IPS DF 6.9 (cell line): ENCODE measurements at regions not wholly inside any gene's neighbourhood (a gene's known extent, or its start where the extent isn't known, plus 50 kb on each side); places are given as distances from the start of the nearest gene placed in this dataset.
"Not testable (repeated sequence)": the region's sequence is repeated elsewhere in the genome, so short reads cannot be mapped to it uniquely, and the experiment has no call there.

ENCODE experiments used
- DNase-seq: peaks from one replicate; pipeline ENCODE4 v3.0.0-alpha.2; 2013; ENCODE audit warnings: low read depth, low spot score
- H3K27ac ChIP-seq: one replicate; pipeline ENCODE4 v1.5.1; 2013; ENCODE audit warnings: low read length, control low read depth
- H3K27me3 ChIP-seq: 2 replicates; pipeline ENCODE4 v1.6.1; 2013; ENCODE audit warnings: mild to moderate bottlenecking, low read length; ENCODE audit not compliant: control insufficient read depth, insufficient read depth
- H3K36me3 ChIP-seq: 2 replicates; pipeline ENCODE4 v1.6.1; 2013; ENCODE audit warnings: low read length; ENCODE audit not compliant: control insufficient read depth, insufficient read depth
- H3K4me1 ChIP-seq: 2 replicates; pipeline ENCODE4 v1.6.1; 2013; ENCODE audit warnings: low read length; ENCODE audit not compliant: control insufficient read depth, insufficient read depth
- H3K4me3 ChIP-seq: 2 replicates; pipeline ENCODE4 v1.5.1; 2013; ENCODE audit warnings: mild to moderate bottlenecking, low read length
- H3K9me3 ChIP-seq: 2 replicates; pipeline ENCODE4 v1.6.1; 2013; ENCODE audit warnings: low read length, inconsistent platforms; ENCODE audit not compliant: control insufficient read depth, insufficient read depth
- WGBS: extraction: QIAGEN DNeasy Blood & Tissue Kit; methylation state at CpG from one replicate; pipeline ENCODE4 v1.1.7; 2013; ENCODE audit warnings: mixed read lengths, missing lambda C conversion rate; ENCODE audit not compliant: insufficient read length, insufficient coverage; 5-methylcytosine and 5-hydroxymethylcytosine counted together

DNA sequence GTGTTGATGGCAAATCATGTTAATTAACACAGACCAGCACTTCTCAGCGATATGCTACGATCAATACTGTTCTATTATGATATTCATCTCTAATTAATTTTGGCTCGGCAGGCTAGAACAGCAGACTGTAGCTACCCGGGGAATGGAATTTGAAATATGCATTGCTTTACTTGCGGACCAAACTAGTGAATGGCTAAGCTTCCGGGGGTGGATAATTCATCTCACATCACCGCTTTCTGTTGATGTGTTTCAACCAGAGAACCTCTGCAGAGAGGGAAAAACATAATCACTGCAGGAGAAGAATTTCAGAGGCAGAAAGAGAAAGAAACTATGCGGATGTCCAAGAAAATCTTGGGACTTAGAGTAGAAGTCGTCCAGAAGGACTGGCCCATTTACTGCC lies 490.9 kb downstream of the STK39 start:
- Histone ChIP-seq H3K4me3 (no peak overlapping the region), H3K27me3 (no peaks in the 10 kb centered on the region), H3K27ac (no peak overlapping the region), H3K9me3 (no peaks in the 10 kb centered on the region), H3K4me1 (peaks cover 7% of the 10 kb centered on the region; the same call in 1 of the 2 replicates), H3K36me3 (no peaks in the 10 kb centered on the region)
- no peak for DNase-seq
- WGBS = no CpG with 5 or more reads among the region's 9 CpGs

DNA sequence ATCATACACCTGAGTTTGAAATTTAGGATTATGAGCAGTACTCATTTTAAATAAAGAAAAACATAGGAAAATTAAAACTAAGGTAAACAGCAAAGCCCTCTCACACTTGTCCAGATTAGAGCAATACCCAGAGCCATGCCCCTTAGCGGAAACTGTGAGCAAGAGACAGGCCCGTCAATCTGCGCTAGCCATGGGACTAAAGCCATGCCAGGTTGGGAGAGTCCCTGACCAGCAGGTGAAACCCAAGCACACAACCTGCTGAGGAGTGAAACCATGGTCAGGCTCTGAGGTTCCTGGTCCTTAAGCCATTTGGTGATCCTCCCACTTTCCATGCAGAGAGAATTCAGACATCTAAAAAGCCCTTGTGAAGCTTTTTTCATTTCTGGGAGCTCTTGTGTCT lies 494.3 kb downstream of the STK39 start:
- no peak for DNase-seq
- Histone ChIP-seq H3K4me3 (no peak overlapping the region), H3K36me3 (no peaks in the 10 kb centered on the region), H3K27me3 (no peaks in the 10 kb centered on the region), H3K9me3 (no peaks in the 10 kb centered on the region), H3K4me1 (peaks cover 7% of the 10 kb centered on the region; the same call in 1 of the 2 replicates), H3K27ac (no peak overlapping the region)
- WGBS = no CpG with 5 or more reads among the region's 3 CpGs

DNA sequence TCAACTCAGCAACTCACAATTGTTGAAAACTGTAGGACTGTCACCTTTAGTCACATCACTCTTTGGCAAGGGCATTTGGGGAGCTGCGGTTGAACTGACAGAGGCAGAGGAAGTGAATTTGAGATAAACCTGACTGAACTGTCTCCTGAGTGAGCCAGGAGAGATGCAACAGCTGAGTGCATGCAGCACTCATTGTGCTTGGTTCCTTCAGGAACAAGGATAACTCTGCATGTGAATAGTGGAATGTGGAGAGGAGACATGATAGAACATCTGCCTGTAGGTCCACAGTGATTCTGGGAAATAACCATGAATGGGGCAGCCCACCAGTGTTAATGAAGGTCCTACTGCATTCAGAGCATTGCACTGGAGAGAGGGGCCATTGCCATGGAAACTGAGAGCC lies 494.7 kb downstream of the STK39 start:
- Histone ChIP-seq H3K4me3 (no peak overlapping the region), H3K36me3 (no peaks in the 10 kb centered on the region), H3K9me3 (no peaks in the 10 kb centered on the region), H3K27me3 (no peaks in the 10 kb centered on the region), H3K27ac (no peak overlapping the region), H3K4me1 (peaks cover 7% of the 10 kb centered on the region; the same call in 1 of the 2 replicates)
- no CpG with 5 or more reads among the region's 1 CpG for WGBS
- no peak for DNase-seq

DNA sequence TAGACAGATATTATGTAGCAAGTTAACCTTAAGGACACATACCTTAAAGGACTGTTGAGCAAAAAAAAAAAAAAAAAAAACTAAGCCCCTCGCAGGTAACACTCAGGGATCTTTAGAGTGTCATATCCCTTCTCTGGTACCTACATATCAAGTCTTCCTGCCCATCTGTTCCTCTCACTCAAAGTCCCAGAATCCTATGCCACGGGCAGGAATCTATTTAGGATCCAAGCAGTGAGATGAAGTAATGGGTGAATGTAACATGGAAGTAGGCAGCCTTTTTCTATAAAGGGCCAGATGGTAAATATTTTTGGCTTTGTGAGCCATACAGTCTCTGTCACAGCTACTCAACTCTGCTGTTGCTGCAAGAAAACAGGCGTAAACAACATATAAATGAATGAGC lies 496.7 kb downstream of the STK39 start:
- DNase-seq = no peak
- Histone ChIP-seq H3K4me1 (peaks cover 2% of the 10 kb centered on the region; the same call in 1 of the 2 replicates), H3K27me3 (no peaks in the 10 kb centered on the region), H3K4me3 (no peak overlapping the region), H3K9me3 (no peaks in the 10 kb centered on the region), H3K36me3 (no peaks in the 10 kb centered on the region), H3K27ac (no peak overlapping the region)
- WGBS = no CpG with 5 or more reads among the region's 3 CpGs

DNA sequence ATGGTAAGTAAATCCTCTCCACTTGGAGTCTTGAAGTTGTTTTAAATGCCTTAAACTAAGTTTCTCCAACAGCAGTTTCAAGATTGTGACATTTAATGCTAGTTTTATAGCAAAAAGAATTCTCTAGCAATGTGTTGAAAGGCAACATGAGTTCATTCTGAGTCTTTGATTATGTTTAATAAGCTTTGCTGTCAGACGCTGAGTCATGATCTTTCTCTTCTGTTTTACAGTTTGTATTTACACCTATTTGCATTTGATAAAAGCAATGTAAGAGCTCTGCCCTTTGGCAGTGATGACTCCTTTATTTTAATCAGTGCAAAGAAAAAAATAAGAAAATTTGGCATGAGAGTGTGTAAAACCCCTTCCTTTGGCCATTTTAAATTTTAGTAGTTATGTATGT lies 497.7 kb downstream of the STK39 start:
- Histone ChIP-seq H3K27me3 (no peaks in the 10 kb centered on the region), H3K4me3 (no peak overlapping the region), H3K36me3 (no peaks in the 10 kb centered on the region), H3K4me1 (no peaks in the 10 kb centered on the region; the same call in 1 of the 2 replicates), H3K27ac (no peak overlapping the region), H3K9me3 (no peaks in the 10 kb centered on the region)
- DNase-seq = no peak
- no CpG with 5 or more reads among the region's 1 CpG for WGBS

DNA sequence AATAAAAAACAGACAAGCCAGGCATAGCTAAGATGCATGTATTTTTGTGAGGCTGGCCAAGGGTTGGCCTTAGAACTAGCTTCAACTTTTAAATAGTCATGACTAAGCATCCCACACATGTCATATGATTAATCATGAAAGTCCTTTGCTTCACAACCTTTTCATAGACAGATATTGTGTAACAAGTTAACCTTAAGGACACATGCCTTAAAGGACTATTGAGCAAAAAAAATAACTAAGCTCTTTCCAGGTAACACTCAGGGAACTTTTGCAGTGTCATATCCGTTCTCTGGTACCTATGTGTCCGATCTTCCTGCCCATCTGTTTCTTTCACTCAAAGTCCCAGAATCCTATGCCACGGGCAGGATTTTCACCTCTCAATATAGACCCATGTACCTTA lies 498.4 kb downstream of the STK39 start:
- H3K27ac ChIP-seq = no peak overlapping the region
- no peak for DNase-seq
- H3K4me1 ChIP-seq = no peaks in the 10 kb centered on the region; the same call in 1 of the 2 replicates
- no peaks in the 10 kb centered on the region for H3K36me3 ChIP-seq
- no CpG with 5 or more reads among the region's 3 CpGs for WGBS
- no peaks in the 10 kb centered on the region for H3K27me3 ChIP-seq
- H3K9me3 ChIP-seq = no peaks in the 10 kb centered on the region
- no peak overlapping the region for H3K4me3 ChIP-seq

DNA sequence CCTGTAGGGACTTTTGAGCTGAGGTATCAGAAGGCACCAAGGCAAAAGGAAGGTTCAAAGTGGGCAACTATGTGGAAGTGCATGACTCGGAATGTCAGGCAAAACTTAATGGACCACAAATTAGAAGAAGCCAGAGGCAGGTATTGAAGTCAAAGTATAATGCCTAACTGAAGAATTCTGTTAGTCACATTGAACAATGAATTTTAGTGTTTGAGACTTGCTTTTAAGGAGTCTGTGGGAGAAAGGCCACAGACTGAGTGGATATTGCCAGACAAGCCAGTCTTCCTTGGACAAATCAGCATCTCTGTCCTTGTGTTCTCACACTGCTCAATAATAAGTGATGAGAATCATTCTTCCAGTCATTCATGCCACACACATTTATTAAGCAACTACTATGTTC lies 498.9 kb downstream of the STK39 start:
- WGBS = no CpG with 5 or more reads among the region's 1 CpG
- no peak overlapping the region for H3K27ac ChIP-seq
- no peaks in the 10 kb centered on the region for H3K9me3 ChIP-seq
- no peaks in the 10 kb centered on the region; the same call in 1 of the 2 replicates for H3K4me1 ChIP-seq
- H3K4me3 ChIP-seq = no peak overlapping the region
- H3K36me3 ChIP-seq = no peaks in the 10 kb centered on the region
- H3K27me3 ChIP-seq = no peaks in the 10 kb centered on the region
- no peak for DNase-seq

DNA sequence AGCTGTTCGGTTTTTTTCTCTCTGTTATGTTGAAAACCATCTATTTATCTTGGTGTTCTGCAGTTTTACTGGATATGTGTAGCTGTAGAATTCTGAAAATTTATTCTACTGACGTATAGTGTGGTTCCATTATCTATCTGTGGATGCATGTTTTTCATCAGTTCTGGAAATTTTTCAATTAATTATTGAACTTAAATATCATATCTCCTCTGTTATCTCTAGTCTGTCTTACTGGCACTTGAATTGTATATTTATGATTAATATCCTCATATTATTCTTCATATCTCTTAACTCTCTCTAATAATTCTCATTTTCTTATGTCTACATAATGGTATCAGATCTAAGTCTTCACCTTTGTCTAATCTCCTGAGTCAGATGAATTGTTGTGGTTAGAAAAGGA lies 501.7 kb downstream of the STK39 start:
- Histone ChIP-seq H3K4me3 (no peak overlapping the region), H3K27me3 (no peaks in the 10 kb centered on the region), H3K9me3 (no peaks in the 10 kb centered on the region), H3K27ac (no peak overlapping the region), H3K36me3 (no peaks in the 10 kb centered on the region), H3K4me1 (no peaks in the 10 kb centered on the region)
- no CpG with 5 or more reads among the region's 2 CpGs for WGBS
- no peak for DNase-seq

DNA sequence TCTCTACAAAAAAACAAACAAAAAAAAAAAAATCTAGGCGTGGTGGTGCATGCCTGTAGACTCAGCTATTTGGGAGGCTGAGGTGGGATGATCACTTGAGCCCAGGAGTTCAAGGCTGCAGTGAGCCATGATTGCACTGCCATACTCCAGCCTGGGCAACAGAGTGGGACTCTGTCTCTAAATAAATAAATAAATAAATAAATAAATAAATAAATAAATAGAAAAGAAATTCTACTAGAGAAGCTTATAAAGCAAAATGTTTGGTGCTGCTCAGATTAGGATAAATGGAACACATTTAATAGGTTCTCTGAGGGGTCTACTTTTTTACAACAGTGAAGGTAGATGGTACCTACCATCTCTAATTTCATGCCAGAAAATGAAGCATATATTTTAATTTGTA lies 507.5 kb downstream of the STK39 start:
- H3K27me3 ChIP-seq, H3K27ac ChIP-seq, DNase-seq, H3K36me3 ChIP-seq, H3K4me1 ChIP-seq, H3K4me3 ChIP-seq, H3K9me3 ChIP-seq: not testable (repeated sequence)
- no CpG with 5 or more reads among the region's 1 CpG for WGBS

DNA sequence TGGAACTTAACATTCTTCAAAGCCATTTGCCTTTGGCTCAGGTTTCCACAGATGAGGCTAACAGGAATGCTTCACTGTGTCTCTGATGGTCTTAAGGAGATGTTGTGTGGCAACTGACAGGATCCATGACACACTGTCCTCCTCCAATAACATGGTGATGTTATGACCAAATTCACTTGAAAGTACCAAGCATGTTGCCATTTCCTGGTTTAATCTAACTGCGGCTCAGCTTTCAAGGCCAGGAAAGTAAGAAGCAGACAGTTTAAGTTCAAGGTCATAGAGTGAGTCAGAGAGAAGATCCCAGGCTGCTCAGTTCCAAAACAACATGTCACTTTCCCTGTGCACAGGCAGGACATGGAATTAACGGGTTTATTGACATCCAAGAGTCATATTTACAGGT lies 513.6 kb downstream of the STK39 start:
- H3K27me3 ChIP-seq = no peaks in the 10 kb centered on the region
- H3K27ac ChIP-seq = no peak overlapping the region
- H3K9me3 ChIP-seq = no peaks in the 10 kb centered on the region
- DNase-seq = no peak
- WGBS = no CpG with 5 or more reads among the region's 2 CpGs
- H3K36me3 ChIP-seq = no peaks in the 10 kb centered on the region
- H3K4me1 ChIP-seq = no peaks in the 10 kb centered on the region; the same call in 1 of the 2 replicates
- no peak overlapping the region for H3K4me3 ChIP-seq

DNA sequence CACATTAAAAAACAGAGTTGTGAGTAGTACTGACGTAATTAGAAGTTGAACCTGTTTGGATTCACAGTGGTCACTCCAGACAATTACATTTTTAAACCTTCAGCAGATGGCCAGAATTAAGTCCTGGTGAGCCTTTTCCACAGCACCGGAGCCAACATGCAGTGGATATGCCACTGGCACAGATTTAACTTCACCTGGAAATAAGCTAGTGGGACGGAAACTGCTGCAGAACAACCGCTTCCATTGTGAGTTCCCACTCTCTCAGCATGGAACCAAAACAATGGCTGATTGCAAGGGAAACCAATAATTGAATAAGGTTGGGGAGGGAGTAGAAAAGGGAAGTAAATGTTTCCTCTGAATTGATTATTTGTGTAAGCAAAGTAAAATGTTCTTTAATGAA lies 515.1 kb downstream of the STK39 start:
- WGBS = no CpG with 5 or more reads among the region's 4 CpGs
- DNase-seq = no peak
- Histone ChIP-seq H3K4me1 (no peaks in the 10 kb centered on the region; the same call in 1 of the 2 replicates), H3K27me3 (no peaks in the 10 kb centered on the region), H3K4me3 (no peak overlapping the region), H3K36me3 (no peaks in the 10 kb centered on the region), H3K27ac (no peak overlapping the region), H3K9me3 (no peaks in the 10 kb centered on the region)
